ENCODE measurements at regions not wholly inside any gene's neighbourhood (a gene's known extent, or its start where the extent isn't known, plus 50 kb on each side); places are given as distances from the start of the nearest gene placed in this dataset.

- TF ChIP-seq EZH2 (IDR thresholded peaks at IDR 0.05; ENCODE audit: borderline replicate concordance, low read depth, low read length, poor library complexity, severe bottlenecking) (no peak), CTCF (conservative IDR thresholded peaks at IDR 0.05; ENCODE audit: low read depth, low read length) (no peak)
Measured at GRCh38 chr16:87050142-87050541, 267.1 kb downstream of the C16orf95 start.
